ENCODE measurements at regions not wholly inside any gene's neighbourhood (a gene's known extent, or its start where the extent isn't known, plus 50 kb on each side); places are given as distances from the start of the nearest gene placed in this dataset.
"Not testable (repeated sequence)": the region's sequence is repeated elsewhere in the genome, so short reads cannot be mapped to it uniquely, and the experiment has no call there.

GRCh38 chr12:105659355-105660075 is 329.0 kb downstream of the C12orf75 start:
- WGBS, 2 experiments: 68 to 75% methylated on average over 2 of the region's 2 CpGs
- H3K4me3 ChIP-seq (ENCODE audit: insufficient read depth, low read depth, low read length): no peak overlapping the region
- no peaks in the 10 kb centered on the region for H3K27me3 ChIP-seq (ENCODE audit: control insufficient read depth, insufficient read depth, low read length, poor library complexity, severe bottlenecking)
- no peaks in the 10 kb centered on the region for H3K36me3 ChIP-seq (ENCODE audit: control insufficient read depth, insufficient read depth, low read length)
- H3K27ac ChIP-seq (ENCODE audit: insufficient read depth, low read depth, low read length, poor library complexity, severe bottlenecking): no peak overlapping the region
- no peaks in the 10 kb centered on the region for H3K4me1 ChIP-seq (ENCODE audit: control insufficient read depth, insufficient read depth, low read length)
- no peaks in the 10 kb centered on the region for H3K9me3 ChIP-seq (ENCODE audit: control insufficient read depth, low read length)

GRCh38 chr12:105664765-105665164 is 334.3 kb downstream of the C12orf75 start:
- not testable (repeated sequence) for H3K4me1 ChIP-seq (ENCODE audit: control insufficient read depth, insufficient read depth, low read length); H3K27me3 ChIP-seq (ENCODE audit: control insufficient read depth, insufficient read depth, low read length, poor library complexity, severe bottlenecking); H3K36me3 ChIP-seq (ENCODE audit: control insufficient read depth, insufficient read depth, low read length); H3K9me3 ChIP-seq (ENCODE audit: control insufficient read depth, low read length); H3K27ac ChIP-seq (ENCODE audit: insufficient read depth, low read depth, low read length, poor library complexity, severe bottlenecking); H3K4me3 ChIP-seq (ENCODE audit: insufficient read depth, low read depth, low read length)
- 92 to 95% methylated on average over 1 of the region's 1 CpG for WGBS, 2 experiments

GRCh38 chr12:105665366-105665765 is 334.9 kb downstream of the C12orf75 start:
- Histone ChIP-seq H3K36me3 (ENCODE audit: control insufficient read depth, insufficient read depth, low read length) (no peaks in the 10 kb centered on the region), H3K27me3 (ENCODE audit: control insufficient read depth, insufficient read depth, low read length, poor library complexity, severe bottlenecking) (no peaks in the 10 kb centered on the region), H3K27ac (ENCODE audit: insufficient read depth, low read depth, low read length, poor library complexity, severe bottlenecking) (no peak overlapping the region), H3K4me1 (ENCODE audit: control insufficient read depth, insufficient read depth, low read length) (no peaks in the 10 kb centered on the region), H3K9me3 (ENCODE audit: control insufficient read depth, low read length) (no peaks in the 10 kb centered on the region), H3K4me3 (ENCODE audit: insufficient read depth, low read depth, low read length) (no peak overlapping the region)
- 96% methylated on average over 5 of the region's 5 CpGs for WGBS, 2 experiments

GRCh38 chr12:105667973-105668743 is 337.7 kb downstream of the C12orf75 start:
- 93 to 96% methylated on average over 2 of the region's 2 CpGs for WGBS, 2 experiments
- no peak overlapping the region for H3K4me3 ChIP-seq (ENCODE audit: insufficient read depth, low read depth, low read length)
- no peak overlapping the region for H3K27ac ChIP-seq (ENCODE audit: insufficient read depth, low read depth, low read length, poor library complexity, severe bottlenecking)
- H3K27me3 ChIP-seq (ENCODE audit: control insufficient read depth, insufficient read depth, low read length, poor library complexity, severe bottlenecking): no peaks in the 10 kb centered on the region
- no peaks in the 10 kb centered on the region for H3K36me3 ChIP-seq (ENCODE audit: control insufficient read depth, insufficient read depth, low read length)
- H3K4me1 ChIP-seq (ENCODE audit: control insufficient read depth, insufficient read depth, low read length): no peaks in the 10 kb centered on the region
- no peaks in the 10 kb centered on the region for H3K9me3 ChIP-seq (ENCODE audit: control insufficient read depth, low read length)

GRCh38 chr12:105670672-105671071 is 340.2 kb downstream of the C12orf75 start:
- no peak overlapping the region for H3K4me3 ChIP-seq (ENCODE audit: insufficient read depth, low read depth, low read length)
- no peaks in the 10 kb centered on the region for H3K4me1 ChIP-seq (ENCODE audit: control insufficient read depth, insufficient read depth, low read length)
- H3K27ac ChIP-seq (ENCODE audit: insufficient read depth, low read depth, low read length, poor library complexity, severe bottlenecking): no peak overlapping the region
- H3K9me3 ChIP-seq (ENCODE audit: control insufficient read depth, low read length): no peaks in the 10 kb centered on the region
- H3K36me3 ChIP-seq (ENCODE audit: control insufficient read depth, insufficient read depth, low read length): no peaks in the 10 kb centered on the region
- no peaks in the 10 kb centered on the region for H3K27me3 ChIP-seq (ENCODE audit: control insufficient read depth, insufficient read depth, low read length, poor library complexity, severe bottlenecking)

- Histone ChIP-seq H3K36me3 (ENCODE audit: control insufficient read depth, insufficient read depth, low read length) (no peaks in the 10 kb centered on the region), H3K4me3 (ENCODE audit: insufficient read depth, low read depth, low read length) (no peak overlapping the region), H3K9me3 (ENCODE audit: control insufficient read depth, low read length) (no peaks in the 10 kb centered on the region), H3K4me1 (ENCODE audit: control insufficient read depth, insufficient read depth, low read length) (no peaks in the 10 kb centered on the region), H3K27me3 (ENCODE audit: control insufficient read depth, insufficient read depth, low read length, poor library complexity, severe bottlenecking) (no peaks in the 10 kb centered on the region), H3K27ac (ENCODE audit: insufficient read depth, low read depth, low read length, poor library complexity, severe bottlenecking) (no peak overlapping the region)
- WGBS, 2 experiments: 94 to 96% methylated on average over 2 of the region's 2 CpGs
Observed at GRCh38 chr12:105671720-105672119, 341.2 kb downstream of the C12orf75 start.

GRCh38 chr12:105672121-105672975 is 341.9 kb downstream of the C12orf75 start:
- WGBS, 2 experiments: 95 to 96% methylated on average over 9 of the region's 9 CpGs
- no peaks in the 10 kb centered on the region for H3K27me3 ChIP-seq (ENCODE audit: control insufficient read depth, insufficient read depth, low read length, poor library complexity, severe bottlenecking)
- H3K4me3 ChIP-seq (ENCODE audit: insufficient read depth, low read depth, low read length): no peak overlapping the region
- no peaks in the 10 kb centered on the region for H3K9me3 ChIP-seq (ENCODE audit: control insufficient read depth, low read length)
- no peaks in the 10 kb centered on the region for H3K4me1 ChIP-seq (ENCODE audit: control insufficient read depth, insufficient read depth, low read length)
- no peak overlapping the region for H3K27ac ChIP-seq (ENCODE audit: insufficient read depth, low read depth, low read length, poor library complexity, severe bottlenecking)
- H3K36me3 ChIP-seq (ENCODE audit: control insufficient read depth, insufficient read depth, low read length): no peaks in the 10 kb centered on the region

GRCh38 chr12:105674871-105675699 is 344.6 kb downstream of the C12orf75 start:
- Histone ChIP-seq H3K27me3 (ENCODE audit: control insufficient read depth, insufficient read depth, low read length, poor library complexity, severe bottlenecking) (no peaks in the 10 kb centered on the region), H3K4me1 (ENCODE audit: control insufficient read depth, insufficient read depth, low read length) (no peaks in the 10 kb centered on the region), H3K9me3 (ENCODE audit: control insufficient read depth, low read length) (no peaks in the 10 kb centered on the region), H3K27ac (ENCODE audit: insufficient read depth, low read depth, low read length, poor library complexity, severe bottlenecking) (no peak overlapping the region), H3K4me3 (ENCODE audit: insufficient read depth, low read depth, low read length) (no peak overlapping the region), H3K36me3 (ENCODE audit: control insufficient read depth, insufficient read depth, low read length) (no peaks in the 10 kb centered on the region)
- WGBS, 2 experiments: 92 to 93% methylated on average over 2 of the region's 2 CpGs

- Histone ChIP-seq H3K4me3 (ENCODE audit: insufficient read depth, low read depth, low read length) (no peak overlapping the region), H3K36me3 (ENCODE audit: control insufficient read depth, insufficient read depth, low read length) (no peaks in the 10 kb centered on the region), H3K27ac (ENCODE audit: insufficient read depth, low read depth, low read length, poor library complexity, severe bottlenecking) (no peak overlapping the region), H3K27me3 (ENCODE audit: control insufficient read depth, insufficient read depth, low read length, poor library complexity, severe bottlenecking) (no peaks in the 10 kb centered on the region), H3K4me1 (ENCODE audit: control insufficient read depth, insufficient read depth, low read length) (no peaks in the 10 kb centered on the region), H3K9me3 (ENCODE audit: control insufficient read depth, low read length) (no peaks in the 10 kb centered on the region)
- WGBS, 2 experiments: 83 to 85% methylated on average over 2 of the region's 2 CpGs
Observed at GRCh38 chr12:105676694-105677093, 346.2 kb downstream of the C12orf75 start.
